IMR-90 (cell line): ENCODE measurements at regions not wholly inside any gene's neighbourhood (a gene's known extent, or its start where the extent isn't known, plus 50 kb on each side); places are given as distances from the start of the nearest gene placed in this dataset.

Experiments used
- CEBPB ChIP-seq: IDR thresholded peaks from 2 replicates; pipeline ENCODE4 v1.6.1; 2012; ENCODE audit warnings: low read depth, low read length, improper control_type of control experiment
- CTCF ChIP-seq: conservative IDR thresholded peaks from 2 replicates; pipeline ENCODE4 v1.5.1; 2012; ENCODE audit warnings: mild to moderate bottlenecking, low read depth, low read length, improper control_type of control experiment
- FOS ChIP-seq: fragments of 150-350 bp; IDR thresholded peaks from 2 replicates; pipeline ENCODE4 v1.6.1; 2016; ENCODE audit warnings: low read depth, low read length
- MAFK ChIP-seq: IDR thresholded peaks from 2 replicates; pipeline ENCODE4 v1.6.1; 2012; ENCODE audit warnings: low read depth, low read length, improper control_type of control experiment
- MXI1 ChIP-seq: IDR thresholded peaks from 2 replicates; pipeline ENCODE4 v1.6.1; 2012; ENCODE audit warnings: low read depth, mild to moderate bottlenecking, low read length, moderate library complexity, borderline replicate concordance
- POLR2A ChIP-seq: IDR thresholded peaks from 2 replicates; pipeline ENCODE4 v1.6.1; 2012; ENCODE audit warnings: mild to moderate bottlenecking, low read depth, low read length
- RCOR1 ChIP-seq: IDR thresholded peaks from 2 replicates; pipeline ENCODE4 v1.6.1; 2012; ENCODE audit warnings: mild to moderate bottlenecking, low read length, improper control_type of control experiment; ENCODE audit not compliant: insufficient replicate concordance
- RFX5 ChIP-seq: IDR thresholded peaks from 2 replicates; pipeline ENCODE4 v1.8.0; 2012; ENCODE audit warnings: low read depth, mild to moderate bottlenecking, low read length, moderate library complexity

GRCh38 chr6:82076916-82077315 lies 170.6 kb downstream of the IBTK start:
- TF ChIP-seq CTCF = no peak
- TF ChIP-seq FOS = no peak
- TF ChIP-seq POLR2A = no peak
- no peak for TF ChIP-seq MAFK
- TF ChIP-seq MXI1 = no peak
- TF ChIP-seq RCOR1 = no peak
- TF ChIP-seq CEBPB = no peak
- no peak for TF ChIP-seq RFX5
